GM23338 (cell line): ENCODE measurements at regions not wholly inside any gene's neighbourhood (a gene's known extent, or its start where the extent isn't known, plus 50 kb on each side); places are given as distances from the start of the nearest gene placed in this dataset.

Experiments used
- ATAC-seq: fragments of 200-7000 bp; cut with Tn5 transposase; 3 replicates; pipeline ENCODE4 v1.9.1; 2020
- DNase-seq: peaks from one replicate; pipeline ENCODE4 v3.0.0-alpha.2; 2015; ENCODE audit warnings: low spot score
- H2AFZ ChIP-seq: fragments of 200-600 bp; sonication (generic); 2 replicates; pipeline ENCODE4 v1.8.0; 2016; ENCODE audit warnings: antibody characterized with exemption, mild to moderate bottlenecking, moderate library complexity
- H3F3A ChIP-seq: fragments of 200-600 bp; sonication (generic); replicated peaks from 2 replicates; pipeline ENCODE4 v1.8.0; 2017; ENCODE audit warnings: antibody characterized with exemption, mixed run types, low read depth
- H3K27ac ChIP-seq: fragments of 200-600 bp; sonication (generic); 2 replicates; pipeline ENCODE4 v1.6.1; 2016; ENCODE audit warnings: low read depth
- H3K27me3 ChIP-seq: fragments of 200-600 bp; sonication (generic); 2 replicates; pipeline ENCODE4 v1.8.0; 2016; ENCODE audit warnings: mild to moderate bottlenecking, mixed run types, moderate library complexity; ENCODE audit not compliant: insufficient read depth
- H3K36me3 ChIP-seq: fragments of 200-600 bp; sonication (generic); 2 replicates; pipeline ENCODE4 v1.8.0; 2016; ENCODE audit warnings: mild to moderate bottlenecking; ENCODE audit not compliant: insufficient read depth
- H3K4me1 ChIP-seq: fragments of 200-600 bp; sonication (generic); 2 replicates; pipeline ENCODE4 v1.8.0; 2016; ENCODE audit warnings: mild to moderate bottlenecking, moderate library complexity; ENCODE audit not compliant: insufficient read depth
- H3K4me2 ChIP-seq: fragments of 200-600 bp; sonication (generic); 2 replicates; pipeline ENCODE4 v1.7.1; 2017; ENCODE audit warnings: mixed run types
- H3K4me3 ChIP-seq: fragments of 200-600 bp; sonication (generic); 2 replicates; pipeline ENCODE4 v1.6.1; 2016; ENCODE audit warnings: mixed run types
- H3K79me2 ChIP-seq: fragments of 200-600 bp; sonication (generic); replicated peaks from 2 replicates; pipeline ENCODE4 v1.8.0; 2017; ENCODE audit warnings: mild to moderate bottlenecking; ENCODE audit not compliant: insufficient read depth
- H3K9me2 ChIP-seq: fragments of 200-600 bp; sonication (generic); 2 replicates; pipeline ENCODE4 v1.8.0; 2017; ENCODE audit not compliant: insufficient read depth
- H4K20me1 ChIP-seq: fragments of 200-600 bp; sonication (generic); replicated peaks from 2 replicates; pipeline ENCODE4 v1.8.0; 2017; ENCODE audit warnings: mild to moderate bottlenecking; ENCODE audit not compliant: insufficient read depth
- H3K27ac Mint-ChIP-seq: 2 replicates; pipeline ENCODE4 v1.8.0; 2020; ENCODE audit warnings: inconsistent platforms, mild to moderate bottlenecking, moderate library complexity, mixed read lengths
- H3K27me3 Mint-ChIP-seq: 3 replicates; pipeline ENCODE4 v1.8.0; 2022; ENCODE audit warnings: low read depth, mild to moderate bottlenecking, moderate library complexity, mixed read lengths, inconsistent platforms; ENCODE audit not compliant: insufficient read depth, poor library complexity
- H3K36me3 Mint-ChIP-seq: 3 replicates; pipeline ENCODE4 v1.8.0; 2021; ENCODE audit warnings: low read depth, mild to moderate bottlenecking, inconsistent platforms, moderate library complexity, mixed read lengths
- H3K4me1 Mint-ChIP-seq: 3 replicates; pipeline ENCODE4 v1.8.0; 2020; ENCODE audit warnings: mild to moderate bottlenecking, inconsistent platforms, mixed read lengths
- H3K4me3 Mint-ChIP-seq: 3 replicates; pipeline ENCODE4 v1.8.0; 2021; ENCODE audit warnings: moderate library complexity, mild to moderate bottlenecking, inconsistent platforms, mixed read lengths
- H3K9me3 Mint-ChIP-seq: 3 replicates; pipeline ENCODE4 v1.8.0; 2020; ENCODE audit warnings: moderate library complexity, mild to moderate bottlenecking, inconsistent platforms, mixed read lengths
- CREB1 ChIP-seq: fragments of 250-450 bp; sonication (Bioruptor Pico); IDR thresholded peaks from 2 replicates; pipeline ENCODE4 v1.5.0; 2020; ENCODE audit warnings: low read depth, mild to moderate bottlenecking, moderate library complexity
- POLR2AphosphoS5 ChIP-seq: IDR thresholded peaks from 2 replicates; pipeline ENCODE4 v1.6.1; 2016; ENCODE audit warnings: antibody characterized with exemption, low read depth
- TF ChIP-seq, protein P1 (sequence below): fragments of 250-450 bp; sonication (Bioruptor Pico); IDR thresholded peaks from 2 replicates; pipeline ENCODE4 v1.5.0; 2020; ENCODE audit warnings: mild to moderate bottlenecking, moderate library complexity
- TF ChIP-seq, protein P2 (sequence below): IDR thresholded peaks from 2 replicates; pipeline ENCODE4 v1.6.1; 2016; ENCODE audit warnings: antibody characterized with exemption

DNA sequence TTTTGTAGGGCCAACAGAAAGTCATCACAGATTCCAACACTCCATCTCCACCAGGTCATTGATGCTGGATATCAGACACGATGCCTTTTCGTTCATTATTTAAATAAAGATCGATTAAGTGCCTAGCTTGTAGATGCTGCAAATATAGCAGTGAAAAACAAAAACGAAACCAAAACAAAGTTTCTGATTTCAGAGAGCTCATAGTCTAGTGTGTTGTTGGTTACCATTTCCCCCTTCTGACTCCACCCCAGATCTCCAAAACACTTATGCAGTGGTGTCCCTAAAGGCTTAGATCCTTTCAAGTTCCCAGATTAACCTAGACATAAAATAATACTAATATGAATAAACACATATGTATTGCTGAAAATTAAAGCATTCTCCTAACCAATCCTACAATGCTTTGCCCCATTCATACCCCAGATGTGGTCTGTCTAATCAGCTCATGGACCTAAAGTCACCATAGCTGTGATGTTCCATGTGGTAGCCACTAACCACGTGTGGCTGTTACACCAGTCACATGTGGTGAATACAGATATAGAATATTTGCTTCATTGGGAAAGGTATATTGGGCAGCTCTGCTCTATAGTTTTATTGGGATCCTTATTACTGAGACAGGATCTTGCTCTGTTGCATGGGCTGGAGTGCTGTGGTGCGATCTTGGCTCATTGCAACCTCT is 787.2 kb downstream of the TDRD15 start (continued):
- TF ChIP-seq CREB1 (CRISPR knock-in tag) = no peak
- TF ChIP-seq, protein P1, sequence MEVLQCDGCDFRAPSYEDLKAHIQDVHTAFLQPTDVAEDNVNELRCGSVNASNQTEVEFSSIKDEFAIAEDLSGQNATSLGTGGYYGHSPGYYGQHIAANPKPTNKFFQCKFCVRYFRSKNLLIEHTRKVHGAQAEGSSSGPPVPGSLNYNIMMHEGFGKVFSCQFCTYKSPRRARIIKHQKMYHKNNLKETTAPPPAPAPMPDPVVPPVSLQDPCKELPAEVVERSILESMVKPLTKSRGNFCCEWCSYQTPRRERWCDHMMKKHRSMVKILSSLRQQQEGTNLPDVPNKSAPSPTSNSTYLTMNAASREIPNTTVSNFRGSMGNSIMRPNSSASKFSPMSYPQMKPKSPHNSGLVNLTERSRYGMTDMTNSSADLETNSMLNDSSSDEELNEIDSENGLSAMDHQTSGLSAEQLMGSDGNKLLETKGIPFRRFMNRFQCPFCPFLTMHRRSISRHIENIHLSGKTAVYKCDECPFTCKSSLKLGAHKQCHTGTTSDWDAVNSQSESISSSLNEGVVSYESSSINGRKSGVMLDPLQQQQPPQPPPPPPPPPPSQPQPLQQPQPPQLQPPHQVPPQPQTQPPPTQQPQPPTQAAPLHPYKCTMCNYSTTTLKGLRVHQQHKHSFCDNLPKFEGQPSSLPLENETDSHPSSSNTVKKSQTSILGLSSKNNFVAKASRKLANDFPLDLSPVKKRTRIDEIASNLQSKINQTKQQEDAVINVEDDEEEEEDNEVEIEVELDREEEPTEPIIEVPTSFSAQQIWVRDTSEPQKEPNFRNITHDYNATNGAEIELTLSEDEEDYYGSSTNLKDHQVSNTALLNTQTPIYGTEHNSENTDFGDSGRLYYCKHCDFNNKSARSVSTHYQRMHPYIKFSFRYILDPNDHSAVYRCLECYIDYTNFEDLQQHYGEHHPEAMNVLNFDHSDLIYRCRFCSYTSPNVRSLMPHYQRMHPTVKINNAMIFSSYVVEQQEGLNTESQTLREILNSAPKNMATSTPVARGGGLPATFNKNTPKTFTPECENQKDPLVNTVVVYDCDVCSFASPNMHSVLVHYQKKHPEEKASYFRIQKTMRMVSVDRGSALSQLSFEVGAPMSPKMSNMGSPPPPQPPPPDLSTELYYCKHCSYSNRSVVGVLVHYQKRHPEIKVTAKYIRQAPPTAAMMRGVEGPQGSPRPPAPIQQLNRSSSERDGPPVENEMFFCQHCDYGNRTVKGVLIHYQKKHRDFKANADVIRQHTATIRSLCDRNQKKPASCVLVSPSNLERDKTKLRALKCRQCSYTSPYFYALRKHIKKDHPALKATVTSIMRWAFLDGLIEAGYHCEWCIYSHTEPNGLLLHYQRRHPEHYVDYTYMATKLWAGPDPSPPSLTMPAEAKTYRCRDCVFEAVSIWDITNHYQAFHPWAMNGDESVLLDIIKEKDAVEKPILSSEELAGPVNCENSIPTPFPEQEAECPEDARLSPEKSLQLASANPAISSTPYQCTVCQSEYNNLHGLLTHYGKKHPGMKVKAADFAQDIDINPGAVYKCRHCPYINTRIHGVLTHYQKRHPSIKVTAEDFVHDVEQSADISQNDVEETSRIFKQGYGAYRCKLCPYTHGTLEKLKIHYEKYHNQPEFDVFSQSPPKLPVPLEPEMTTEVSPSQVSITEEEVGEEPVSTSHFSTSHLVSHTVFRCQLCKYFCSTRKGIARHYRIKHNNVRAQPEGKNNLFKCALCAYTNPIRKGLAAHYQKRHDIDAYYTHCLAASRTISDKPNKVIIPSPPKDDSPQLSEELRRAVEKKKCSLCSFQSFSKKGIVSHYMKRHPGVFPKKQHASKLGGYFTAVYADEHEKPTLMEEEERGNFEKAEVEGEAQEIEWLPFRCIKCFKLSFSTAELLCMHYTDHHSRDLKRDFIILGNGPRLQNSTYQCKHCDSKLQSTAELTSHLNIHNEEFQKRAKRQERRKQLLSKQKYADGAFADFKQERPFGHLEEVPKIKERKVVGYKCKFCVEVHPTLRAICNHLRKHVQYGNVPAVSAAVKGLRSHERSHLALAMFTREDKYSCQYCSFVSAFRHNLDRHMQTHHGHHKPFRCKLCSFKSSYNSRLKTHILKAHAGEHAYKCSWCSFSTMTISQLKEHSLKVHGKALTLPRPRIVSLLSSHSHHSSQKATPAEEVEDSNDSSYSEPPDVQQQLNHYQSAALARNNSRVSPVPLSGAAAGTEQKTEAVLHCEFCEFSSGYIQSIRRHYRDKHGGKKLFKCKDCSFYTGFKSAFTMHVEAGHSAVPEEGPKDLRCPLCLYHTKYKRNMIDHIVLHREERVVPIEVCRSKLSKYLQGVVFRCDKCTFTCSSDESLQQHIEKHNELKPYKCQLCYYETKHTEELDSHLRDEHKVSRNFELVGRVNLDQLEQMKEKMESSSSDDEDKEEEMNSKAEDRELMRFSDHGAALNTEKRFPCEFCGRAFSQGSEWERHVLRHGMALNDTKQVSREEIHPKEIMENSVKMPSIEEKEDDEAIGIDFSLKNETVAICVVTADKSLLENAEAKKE (CRISPR knock-in tag) = no peak

DNA sequence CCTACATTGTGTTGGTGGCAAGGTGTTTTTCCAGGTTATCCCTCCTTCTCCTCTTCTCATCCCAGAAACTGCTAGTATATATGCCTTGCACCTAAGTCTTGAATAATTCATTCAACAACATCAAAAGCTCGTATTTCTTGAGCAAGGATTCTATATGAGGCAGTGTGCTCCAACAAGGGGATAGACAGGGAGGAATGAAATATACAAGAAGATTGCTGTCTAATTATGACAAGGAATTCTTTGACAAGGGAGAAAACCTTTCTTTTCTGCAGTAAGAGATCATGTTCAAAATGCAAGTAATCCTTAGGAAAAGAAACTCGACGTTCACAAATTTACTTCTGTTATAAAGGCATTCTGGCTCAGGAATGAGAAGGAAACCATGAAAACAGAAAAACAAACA is 788.6 kb downstream of the TDRD15 start:
- peaks cover 3% of the 10 kb centered on the region; the same call in 1 of the 3 replicates for H3K36me3 Mint-ChIP-seq
- no peak for ATAC-seq

More for the DNA sequence above, 788.6 kb downstream of the TDRD15 start:
- Mint-ChIP-seq H3K27ac (no peak overlapping the region), H3K9me3 (peaks cover 3% of the 10 kb centered on the region; the same call in 1 of the 3 replicates), H3K4me1 (peaks cover 3% of the 10 kb centered on the region; the same call in 1 of the 3 replicates), H3K27me3 (no peaks in the 10 kb centered on the region), H3K4me3 (no peak overlapping the region)
- TF ChIP-seq POLR2AphosphoS5 = no peak
- TF ChIP-seq, protein P2, sequence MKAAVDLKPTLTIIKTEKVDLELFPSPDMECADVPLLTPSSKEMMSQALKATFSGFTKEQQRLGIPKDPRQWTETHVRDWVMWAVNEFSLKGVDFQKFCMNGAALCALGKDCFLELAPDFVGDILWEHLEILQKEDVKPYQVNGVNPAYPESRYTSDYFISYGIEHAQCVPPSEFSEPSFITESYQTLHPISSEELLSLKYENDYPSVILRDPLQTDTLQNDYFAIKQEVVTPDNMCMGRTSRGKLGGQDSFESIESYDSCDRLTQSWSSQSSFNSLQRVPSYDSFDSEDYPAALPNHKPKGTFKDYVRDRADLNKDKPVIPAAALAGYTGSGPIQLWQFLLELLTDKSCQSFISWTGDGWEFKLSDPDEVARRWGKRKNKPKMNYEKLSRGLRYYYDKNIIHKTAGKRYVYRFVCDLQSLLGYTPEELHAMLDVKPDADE = no peak
- Histone ChIP-seq H3K27ac (no peak overlapping the region), H2AFZ (no peak overlapping the region), H3K4me2 (no peak overlapping the region), H3K4me3 (no peak overlapping the region), H3K9me2 (no peaks in the 10 kb centered on the region), H4K20me1 (no peaks in the 10 kb centered on the region), H3K36me3 (no peaks in the 10 kb centered on the region; the same call in 1 of the 2 replicates), H3K4me1 (no peaks in the 10 kb centered on the region), H3K27me3 (no peaks in the 10 kb centered on the region), H3F3A (no peaks in the 10 kb centered on the region), H3K79me2 (no peaks in the 10 kb centered on the region)
- no peak for DNase-seq
